SK-N-SH treated with all-trans-retinoic acid at 6 μM for 48 hours (cell line): ENCODE measurements at regions not wholly inside any gene's neighbourhood (a gene's known extent, or its start where the extent isn't known, plus 50 kb on each side); places are given as distances from the start of the nearest gene placed in this dataset.

Source experiments
- ARNTL ChIP-seq: fragments of 450-650 bp; formaldehyde crosslinking; IDR thresholded peaks from 2 replicates; pipeline ENCODE4 v1.5.0; 2020; ENCODE audit warnings: low read depth, mild to moderate bottlenecking, moderate library complexity, borderline replicate concordance
- ZFP3 ChIP-seq: fragments of 250-450 bp; sonication (Bioruptor Pico); IDR thresholded peaks from 2 replicates; pipeline ENCODE4 v1.5.0; 2020; ENCODE audit warnings: mild to moderate bottlenecking, moderate library complexity
- TF ChIP-seq, protein P1 (sequence below): fragments of 250-450 bp; sonication (Bioruptor Pico); IDR thresholded peaks from 2 replicates; pipeline ENCODE4 v1.5.1; 2020; ENCODE audit warnings: low read depth, mild to moderate bottlenecking, moderate library complexity

DNA sequence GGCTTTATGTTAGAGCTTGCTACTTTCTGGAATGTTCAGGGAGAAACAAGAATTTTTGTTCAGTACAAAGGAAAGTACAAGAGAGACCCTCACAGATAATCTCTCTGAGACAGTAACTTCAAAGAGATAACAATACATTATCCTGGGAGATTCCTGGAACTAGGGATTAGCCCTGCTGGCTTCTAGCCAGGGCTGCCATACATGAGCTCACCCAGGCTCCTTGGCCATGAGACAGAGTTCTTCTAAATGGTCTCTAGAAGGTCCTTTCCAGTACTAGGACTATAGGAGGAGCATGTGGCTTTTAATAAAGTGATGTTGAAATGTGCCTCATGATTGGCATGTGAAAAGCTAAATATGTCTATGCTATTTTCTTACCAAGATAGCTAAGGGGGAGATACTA is 342.5 kb downstream of the EMP1 start:
- TF ChIP-seq ZFP3, result no peak
- no peak for TF ChIP-seq ARNTL
- TF ChIP-seq, protein P1, sequence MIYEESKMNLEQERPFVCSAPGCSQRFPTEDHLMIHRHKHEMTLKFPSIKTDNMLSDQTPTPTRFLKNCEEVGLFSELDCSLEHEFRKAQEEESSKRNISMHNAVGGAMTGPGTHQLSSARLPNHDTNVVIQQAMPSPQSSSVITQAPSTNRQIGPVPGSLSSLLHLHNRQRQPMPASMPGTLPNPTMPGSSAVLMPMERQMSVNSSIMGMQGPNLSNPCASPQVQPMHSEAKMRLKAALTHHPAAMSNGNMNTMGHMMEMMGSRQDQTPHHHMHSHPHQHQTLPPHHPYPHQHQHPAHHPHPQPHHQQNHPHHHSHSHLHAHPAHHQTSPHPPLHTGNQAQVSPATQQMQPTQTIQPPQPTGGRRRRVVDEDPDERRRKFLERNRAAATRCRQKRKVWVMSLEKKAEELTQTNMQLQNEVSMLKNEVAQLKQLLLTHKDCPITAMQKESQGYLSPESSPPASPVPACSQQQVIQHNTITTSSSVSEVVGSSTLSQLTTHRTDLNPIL (CRISPR knock-in tag), result no peak
